Activated T-helper 2 cell treated with anti-CD3 and anti-CD28 coated beads, Interferon-gamma antibody, Interleukin-2, Interleukin-4, amounts not matched to agents 10 μg/mL and 5 μg/mL and 100 μg/mL, durations not matched to agents 14 hours and 24 hours and 36 hours (primary cell): ENCODE measurements at regions not wholly inside any gene's neighbourhood (a gene's known extent, or its start where the extent isn't known, plus 50 kb on each side); places are given as distances from the start of the nearest gene placed in this dataset.

Experiments
- DNase-seq: peaks from one replicate; pipeline ENCODE4 v3.0.0; 2021; ENCODE audit warnings: low spot score
- H3K27ac Mint-ChIP-seq: one replicate; pipeline ENCODE4 v1.8.0; 2021; ENCODE audit warnings: mixed read lengths
- H3K27me3 Mint-ChIP-seq: one replicate; pipeline ENCODE4 v1.8.0; 2021; ENCODE audit warnings: low read depth, mixed read lengths
- H3K36me3 Mint-ChIP-seq: one replicate; pipeline ENCODE4 v1.8.0; 2021; ENCODE audit warnings: low read depth, mixed read lengths
- H3K4me1 Mint-ChIP-seq: one replicate; pipeline ENCODE4 v1.8.0; 2021; ENCODE audit warnings: low read depth, mixed read lengths
- H3K4me3 Mint-ChIP-seq: one replicate; pipeline ENCODE4 v1.8.0; 2021; ENCODE audit warnings: low read depth, mild to moderate bottlenecking, moderate library complexity, mixed read lengths
- H3K9me3 Mint-ChIP-seq: one replicate; pipeline ENCODE4 v1.8.0; 2021; ENCODE audit warnings: mixed read lengths
- intact Hi-C: fragments of 100-400 bp; cut with micrococcal nuclease; formaldehyde crosslinking; loops from one replicate; pipeline ENCODE4 v1.15.1; 2023

GRCh38 chr6:14758421-14759081 lies 487.3 kb upstream of the JARID2 start:
- Mint-ChIP-seq H3K27ac (no peak overlapping the region), H3K9me3 (no peaks in the 10 kb centered on the region), H3K4me1 (peaks cover 38% of the 10 kb centered on the region), H3K4me3 (no peak overlapping the region), H3K36me3 (no peaks in the 10 kb centered on the region), H3K27me3 (no peaks in the 10 kb centered on the region)
- intact Hi-C loops, result no loop called here
- DNase-seq, result no peak

DNA sequence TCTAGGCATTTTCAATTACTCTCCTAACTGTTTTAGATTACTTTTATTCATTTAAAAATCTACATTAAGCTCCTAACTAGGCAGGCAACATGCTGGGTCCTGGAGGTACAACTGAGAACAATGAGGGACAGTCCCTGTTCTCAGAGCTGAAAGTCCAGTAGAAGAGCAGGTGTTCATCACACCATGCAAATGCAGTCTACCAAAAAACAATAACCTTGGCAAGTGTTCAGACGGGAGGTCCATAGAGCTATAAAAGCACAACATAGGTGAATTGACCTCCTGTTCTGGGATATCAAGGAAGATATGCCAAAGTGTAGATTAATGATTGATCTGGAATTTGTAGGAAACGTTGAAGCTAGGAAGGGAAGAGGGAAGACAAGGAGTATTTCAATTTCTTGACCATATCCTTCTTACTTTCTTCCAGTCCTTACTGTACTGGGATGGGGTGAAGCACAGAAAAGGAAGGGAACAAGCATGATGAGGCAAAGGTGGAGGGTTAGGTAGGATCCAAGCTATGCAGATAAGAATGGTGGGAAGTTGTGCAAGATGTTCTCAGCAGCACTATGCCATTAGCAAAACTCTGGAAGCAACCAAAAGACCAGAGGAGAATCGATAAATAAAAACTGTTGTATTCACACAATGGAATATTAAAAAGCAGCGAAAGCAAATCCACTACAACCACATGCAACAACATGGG lies 485.7 kb upstream of the JARID2 start:
- no peaks in the 10 kb centered on the region for H3K36me3 Mint-ChIP-seq
- H3K27me3 Mint-ChIP-seq, result no peaks in the 10 kb centered on the region
- H3K9me3 Mint-ChIP-seq, result no peaks in the 10 kb centered on the region
- H3K27ac Mint-ChIP-seq, result no peak overlapping the region
- DNase-seq, result no peak
- intact Hi-C loops, result no loop called here
- H3K4me1 Mint-ChIP-seq, result peaks cover 39% of the 10 kb centered on the region
- no peak overlapping the region for H3K4me3 Mint-ChIP-seq

DNA sequence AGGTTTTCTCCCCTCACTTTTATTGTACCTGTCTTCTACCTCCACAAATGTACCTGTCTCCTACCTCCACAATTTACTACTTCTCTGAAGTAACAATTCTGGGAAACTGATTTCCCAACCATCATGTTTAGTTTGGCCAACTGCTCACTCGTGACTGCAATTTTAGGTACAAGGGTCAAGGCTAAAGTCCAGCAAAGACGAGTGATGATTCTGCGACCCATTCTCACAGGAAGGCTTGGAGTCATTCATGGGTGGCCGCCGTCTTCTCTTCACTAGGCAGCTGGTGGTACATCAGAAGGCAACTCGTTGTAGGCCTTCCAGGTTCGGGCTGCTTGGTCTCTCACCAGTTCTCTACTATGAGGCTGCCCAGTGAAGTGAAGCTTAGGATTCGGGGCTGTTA lies 483.8 kb upstream of the JARID2 start:
- no peak overlapping the region for H3K27ac Mint-ChIP-seq
- intact Hi-C loops, result no loop called here
- H3K27me3 Mint-ChIP-seq, result no peaks in the 10 kb centered on the region
- H3K9me3 Mint-ChIP-seq, result no peaks in the 10 kb centered on the region
- no peak for DNase-seq
- no peak overlapping the region for H3K4me3 Mint-ChIP-seq
- H3K36me3 Mint-ChIP-seq, result no peaks in the 10 kb centered on the region
- peaks cover 39% of the 10 kb centered on the region for H3K4me1 Mint-ChIP-seq

GRCh38 chr6:14763139-14763538 lies 482.7 kb upstream of the JARID2 start:
- no peaks in the 10 kb centered on the region for H3K36me3 Mint-ChIP-seq
- intact Hi-C loops, result no loop called here
- H3K9me3 Mint-ChIP-seq, result no peaks in the 10 kb centered on the region
- no peak for DNase-seq
- H3K4me1 Mint-ChIP-seq, result peaks cover 33% of the 10 kb centered on the region
- no peak overlapping the region for H3K4me3 Mint-ChIP-seq
- H3K27me3 Mint-ChIP-seq, result no peaks in the 10 kb centered on the region
- peak overlapping the region; percentile 33 for H3K27ac Mint-ChIP-seq

DNA sequence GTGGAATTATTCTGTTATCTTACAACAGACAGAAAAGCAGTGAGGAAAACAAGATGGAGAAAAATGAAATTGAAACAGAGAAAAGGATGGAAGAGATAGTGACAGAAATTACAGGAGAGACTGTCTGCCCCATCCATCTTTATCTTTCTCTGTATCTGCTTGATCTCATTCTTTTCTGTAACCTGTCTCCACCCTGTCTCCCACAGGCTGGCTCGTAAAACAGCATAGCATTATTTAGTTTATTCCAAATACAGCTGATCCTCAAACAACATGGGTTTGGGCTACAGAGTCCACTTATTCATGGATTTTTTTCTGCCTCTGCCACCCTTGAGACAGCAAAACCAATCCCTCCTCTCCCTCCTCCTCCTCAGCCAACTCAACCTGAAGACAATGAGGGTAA lies 482.3 kb upstream of the JARID2 start:
- intact Hi-C loops, result no loop called here
- Mint-ChIP-seq H3K4me1 (peaks cover 30% of the 10 kb centered on the region), H3K4me3 (no peak overlapping the region), H3K9me3 (no peaks in the 10 kb centered on the region), H3K27me3 (no peaks in the 10 kb centered on the region), H3K36me3 (no peaks in the 10 kb centered on the region), H3K27ac (peak overlapping the region; percentile 33)
- DNase-seq, result no peak

- intact Hi-C loops, result no loop called here
- no peak for DNase-seq
- H3K36me3 Mint-ChIP-seq, result no peaks in the 10 kb centered on the region
- H3K27ac Mint-ChIP-seq, result no peak overlapping the region
- peaks cover 25% of the 10 kb centered on the region for H3K4me1 Mint-ChIP-seq
- no peaks in the 10 kb centered on the region for H3K27me3 Mint-ChIP-seq
- H3K9me3 Mint-ChIP-seq, result no peaks in the 10 kb centered on the region
- no peak overlapping the region for H3K4me3 Mint-ChIP-seq
Observed at GRCh38 chr6:14765106-14765505, 480.8 kb upstream of the JARID2 start.

DNA sequence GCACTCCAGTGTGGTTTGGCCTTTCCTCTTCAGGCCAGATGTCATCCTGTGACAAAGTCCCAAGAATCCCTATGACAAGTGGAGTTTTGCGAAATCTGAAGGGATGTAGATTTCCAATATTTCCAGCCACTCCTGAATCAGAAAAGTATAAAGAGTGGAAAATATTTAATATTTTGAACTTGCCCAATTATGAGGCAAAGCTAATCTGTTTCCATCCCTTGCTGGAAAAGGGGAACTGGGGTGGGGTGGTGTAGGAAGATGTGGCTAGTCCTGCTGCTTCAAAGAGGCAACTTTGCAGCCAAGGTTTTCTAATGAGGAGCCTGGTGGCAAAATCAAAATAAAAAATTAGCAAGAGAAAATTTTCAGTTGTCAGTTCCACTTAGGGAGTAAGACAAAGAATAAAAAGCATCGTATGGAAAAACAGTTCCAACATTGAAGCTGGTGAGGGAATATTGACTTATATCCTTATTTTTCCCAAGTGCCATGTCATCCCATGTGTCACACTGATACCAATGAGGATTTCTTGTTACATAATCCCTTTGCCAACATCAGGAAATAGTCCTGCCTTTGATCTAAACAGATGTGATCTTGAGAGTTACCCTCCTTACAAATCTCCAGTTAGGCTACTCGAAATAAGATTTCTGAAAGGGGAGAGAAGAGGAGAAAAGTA lies 480.0 kb upstream of the JARID2 start:
- no peaks in the 10 kb centered on the region for H3K9me3 Mint-ChIP-seq
- no peak overlapping the region for H3K4me3 Mint-ChIP-seq
- H3K4me1 Mint-ChIP-seq, result peaks cover 29% of the 10 kb centered on the region
- H3K27ac Mint-ChIP-seq, result no peak overlapping the region
- no peaks in the 10 kb centered on the region for H3K27me3 Mint-ChIP-seq
- no peaks in the 10 kb centered on the region for H3K36me3 Mint-ChIP-seq
- intact Hi-C loops, result no loop called here
- DNase-seq, result no peak

DNA sequence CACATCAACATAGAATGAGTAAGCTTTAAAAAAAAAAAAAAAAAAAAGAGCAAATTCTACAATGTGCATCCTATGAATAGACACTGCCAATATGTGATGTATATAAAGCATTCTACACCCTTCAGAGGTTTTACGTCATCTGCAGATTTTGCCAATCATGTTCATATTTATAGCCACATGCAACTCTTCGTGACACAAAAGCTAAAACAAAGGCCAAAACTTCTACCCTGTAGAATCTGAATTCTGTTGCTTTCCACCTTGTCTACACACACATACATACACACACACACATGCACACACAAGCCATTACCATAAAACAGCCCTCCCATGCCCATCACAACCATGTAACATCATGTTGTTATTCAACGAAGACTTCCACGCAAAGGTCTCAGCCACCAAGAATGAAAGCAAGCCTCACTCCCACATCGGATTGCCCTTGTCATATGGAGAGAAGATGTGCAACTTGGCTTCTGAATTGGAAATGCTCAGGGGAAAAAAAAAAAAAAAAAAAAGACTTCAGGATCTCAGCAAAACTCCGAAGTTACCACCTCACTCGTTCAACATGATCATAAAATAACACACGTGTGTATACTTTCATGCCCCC lies 479.4 kb upstream of the JARID2 start:
- Mint-ChIP-seq H3K4me1 (peaks cover 27% of the 10 kb centered on the region), H3K27me3 (no peaks in the 10 kb centered on the region), H3K27ac (no peak overlapping the region), H3K36me3 (no peaks in the 10 kb centered on the region), H3K4me3 (no peak overlapping the region), H3K9me3 (no peaks in the 10 kb centered on the region)
- intact Hi-C loops, result no loop called here
- DNase-seq, result no peak

DNA sequence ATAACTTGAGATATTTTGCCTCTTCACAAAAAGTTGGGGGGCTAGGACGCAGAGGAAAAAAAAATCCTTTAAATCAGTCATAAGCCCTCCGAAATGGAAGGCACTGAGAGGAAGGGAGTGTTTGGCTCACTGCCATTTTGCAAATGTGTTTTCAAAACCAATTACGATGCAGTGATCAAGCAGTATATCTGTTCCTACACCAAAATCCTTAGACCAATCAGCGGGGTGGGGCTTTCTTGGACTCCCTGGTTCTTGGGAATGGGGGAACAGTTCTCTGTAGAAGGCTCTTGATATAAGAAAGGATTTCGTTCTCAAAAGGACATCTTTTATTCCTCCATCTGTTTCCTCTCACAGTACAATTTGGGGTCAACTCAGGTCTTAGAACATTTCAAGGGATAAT lies 478.6 kb upstream of the JARID2 start:
- no peak overlapping the region for H3K4me3 Mint-ChIP-seq
- intact Hi-C loops, result no loop called here
- H3K4me1 Mint-ChIP-seq, result peaks cover 27% of the 10 kb centered on the region
- H3K9me3 Mint-ChIP-seq, result no peaks in the 10 kb centered on the region
- no peaks in the 10 kb centered on the region for H3K27me3 Mint-ChIP-seq
- no peaks in the 10 kb centered on the region for H3K36me3 Mint-ChIP-seq
- DNase-seq, result no peak
- no peak overlapping the region for H3K27ac Mint-ChIP-seq

DNA sequence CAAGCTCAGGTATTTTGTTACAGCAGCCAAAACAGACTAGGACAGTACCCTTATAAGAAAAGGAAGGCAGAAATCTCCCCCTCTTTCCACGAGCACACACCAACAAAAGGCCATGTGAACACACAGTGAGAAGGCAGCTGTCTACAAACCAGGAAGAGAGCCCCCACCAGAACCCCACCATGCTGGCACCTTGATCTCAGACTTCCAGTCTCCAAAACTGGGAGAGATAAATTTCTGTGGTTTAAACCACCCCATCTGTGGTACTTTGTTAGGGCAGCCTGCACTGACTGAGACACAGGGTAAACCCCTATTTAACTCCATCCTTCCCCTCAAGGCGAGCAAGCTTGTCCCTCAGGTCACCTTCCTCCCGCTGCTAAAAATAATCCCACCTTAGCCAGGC lies 475.8 kb upstream of the JARID2 start:
- Mint-ChIP-seq H3K27ac (no peak overlapping the region), H3K27me3 (no peaks in the 10 kb centered on the region), H3K4me1 (peaks cover 9% of the 10 kb centered on the region), H3K4me3 (no peak overlapping the region), H3K36me3 (no peaks in the 10 kb centered on the region), H3K9me3 (no peaks in the 10 kb centered on the region)
- DNase-seq, result no peak
- intact Hi-C loops, result no loop called here

DNA sequence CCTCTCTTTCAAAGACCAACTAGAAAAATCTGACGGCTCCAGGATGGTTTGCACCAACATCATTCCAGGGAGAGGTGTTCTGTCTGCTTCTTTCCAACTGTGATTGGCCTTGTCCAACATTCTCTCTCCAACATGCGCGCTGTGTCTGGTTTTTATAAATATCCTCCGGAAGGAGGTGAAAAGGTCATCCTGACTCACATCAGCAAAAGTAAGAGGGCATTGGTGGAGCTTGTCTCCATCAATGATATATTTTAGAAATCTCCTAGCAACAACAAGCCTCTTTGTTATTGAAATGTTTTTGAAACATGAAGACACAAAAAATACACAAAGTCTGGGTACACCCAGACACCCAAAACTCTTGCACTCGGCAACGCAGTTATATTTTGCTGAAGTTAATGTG lies 475.3 kb upstream of the JARID2 start:
- intact Hi-C loops, result no loop called here
- Mint-ChIP-seq H3K27ac (no peak overlapping the region), H3K36me3 (no peaks in the 10 kb centered on the region), H3K4me1 (peaks cover 7% of the 10 kb centered on the region), H3K9me3 (no peaks in the 10 kb centered on the region), H3K27me3 (no peaks in the 10 kb centered on the region), H3K4me3 (no peak overlapping the region)
- DNase-seq, result no peak

DNA sequence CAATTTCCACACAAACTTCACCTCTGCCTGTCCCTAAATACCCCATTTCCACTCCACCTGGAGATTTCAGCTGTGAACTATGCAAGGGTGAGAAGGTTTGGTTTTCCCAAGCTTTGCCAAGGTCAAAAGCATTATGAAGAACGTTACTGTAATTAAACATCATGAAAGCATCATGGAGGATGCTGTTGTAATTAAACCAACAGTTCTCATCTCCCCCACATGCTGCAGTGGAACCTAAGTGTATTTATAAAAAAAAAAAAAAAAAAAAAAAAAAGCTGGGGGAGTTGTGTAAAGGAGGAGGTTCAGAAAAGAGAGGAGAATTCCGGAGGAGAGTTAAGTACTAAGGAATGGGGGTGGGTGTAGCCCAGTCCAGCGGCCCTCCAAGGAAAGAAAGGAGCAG lies 474.9 kb upstream of the JARID2 start:
- H3K36me3 Mint-ChIP-seq, result no peaks in the 10 kb centered on the region
- H3K27me3 Mint-ChIP-seq, result no peaks in the 10 kb centered on the region
- intact Hi-C loops, result no loop called here
- peaks cover 7% of the 10 kb centered on the region for H3K4me1 Mint-ChIP-seq
- DNase-seq, result no peak
- no peaks in the 10 kb centered on the region for H3K9me3 Mint-ChIP-seq
- H3K4me3 Mint-ChIP-seq, result no peak overlapping the region
- no peak overlapping the region for H3K27ac Mint-ChIP-seq

DNA sequence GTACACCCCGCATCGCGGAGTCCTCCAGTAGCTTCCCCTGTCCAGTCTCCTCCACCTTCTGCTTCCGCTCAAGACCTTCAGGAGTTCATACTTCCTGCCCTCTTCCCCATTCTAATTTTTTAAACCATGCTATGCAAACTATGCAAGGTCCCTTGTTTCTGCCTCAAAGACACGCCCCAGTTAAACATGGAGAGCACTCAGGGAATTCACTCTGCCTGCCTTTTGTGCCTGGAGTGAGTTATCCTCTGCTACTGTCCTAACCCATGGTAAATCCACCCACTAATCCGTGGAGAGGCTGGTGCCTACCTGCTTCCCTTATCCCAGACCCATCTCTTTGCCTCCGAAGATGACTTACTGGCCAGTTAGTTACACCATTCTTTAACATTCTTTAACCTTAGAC lies 473.7 kb upstream of the JARID2 start:
- Mint-ChIP-seq H3K4me3 (no peak overlapping the region), H3K27ac (no peak overlapping the region), H3K9me3 (peaks cover 3% of the 10 kb centered on the region), H3K36me3 (no peaks in the 10 kb centered on the region), H3K4me1 (peaks cover 5% of the 10 kb centered on the region), H3K27me3 (no peaks in the 10 kb centered on the region)
- DNase-seq, result no peak
- intact Hi-C loops, result no loop called here
